GM12864 (cell line): ENCODE measurements at regions not wholly inside any gene's neighbourhood (a gene's known extent, or its start where the extent isn't known, plus 50 kb on each side); places are given as distances from the start of the nearest gene placed in this dataset.

ENCODE experiments used
- DNase-seq: peaks from one replicate; pipeline ENCODE4 v3.0.0-alpha.2; 2011; ENCODE audit warnings: low read depth
- H3K4me3 ChIP-seq: 2 replicates; pipeline ENCODE4 v1.5.1; 2011; ENCODE audit warnings: mild to moderate bottlenecking, low read depth, low read length, control low read depth
- TF ChIP-seq, protein P1 (sequence below): IDR thresholded peaks from 2 replicates; pipeline ENCODE4 v1.5.1; 2011; ENCODE audit warnings: low read depth, mild to moderate bottlenecking, moderate library complexity, low read length, control low read depth, inconsistent platforms; ENCODE audit errors: missing control alignments

DNA sequence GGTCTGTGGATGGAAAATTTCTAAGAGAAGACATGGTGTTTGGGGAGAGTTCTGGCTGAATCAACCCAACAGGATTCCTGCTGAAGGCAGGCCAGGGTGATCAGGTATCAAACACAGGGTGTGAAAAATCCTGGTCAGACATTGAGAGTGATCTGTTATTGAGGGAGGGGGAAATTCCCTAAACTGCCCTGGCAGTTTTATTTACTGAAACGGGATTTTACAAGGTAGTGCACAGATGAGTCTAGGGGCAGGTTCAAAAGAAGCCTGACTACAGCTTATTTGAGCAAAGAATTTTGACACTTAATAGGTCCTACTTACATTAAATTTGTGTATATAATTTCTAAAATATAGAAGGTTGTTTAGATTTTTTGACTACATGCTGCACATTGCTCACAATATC lies 569.4 kb upstream of the RGS18 start:
- no peak overlapping the region for H3K4me3 ChIP-seq
- DNase-seq, result no peak
- TF ChIP-seq, protein P1, sequence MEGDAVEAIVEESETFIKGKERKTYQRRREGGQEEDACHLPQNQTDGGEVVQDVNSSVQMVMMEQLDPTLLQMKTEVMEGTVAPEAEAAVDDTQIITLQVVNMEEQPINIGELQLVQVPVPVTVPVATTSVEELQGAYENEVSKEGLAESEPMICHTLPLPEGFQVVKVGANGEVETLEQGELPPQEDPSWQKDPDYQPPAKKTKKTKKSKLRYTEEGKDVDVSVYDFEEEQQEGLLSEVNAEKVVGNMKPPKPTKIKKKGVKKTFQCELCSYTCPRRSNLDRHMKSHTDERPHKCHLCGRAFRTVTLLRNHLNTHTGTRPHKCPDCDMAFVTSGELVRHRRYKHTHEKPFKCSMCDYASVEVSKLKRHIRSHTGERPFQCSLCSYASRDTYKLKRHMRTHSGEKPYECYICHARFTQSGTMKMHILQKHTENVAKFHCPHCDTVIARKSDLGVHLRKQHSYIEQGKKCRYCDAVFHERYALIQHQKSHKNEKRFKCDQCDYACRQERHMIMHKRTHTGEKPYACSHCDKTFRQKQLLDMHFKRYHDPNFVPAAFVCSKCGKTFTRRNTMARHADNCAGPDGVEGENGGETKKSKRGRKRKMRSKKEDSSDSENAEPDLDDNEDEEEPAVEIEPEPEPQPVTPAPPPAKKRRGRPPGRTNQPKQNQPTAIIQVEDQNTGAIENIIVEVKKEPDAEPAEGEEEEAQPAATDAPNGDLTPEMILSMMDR, result no peak

GRCh38 chr1:191589536-191589935 lies 568.7 kb upstream of the RGS18 start:
- no peak for DNase-seq
- H3K4me3 ChIP-seq, result no peak overlapping the region
- TF ChIP-seq, protein P1, result no peak

- no peak for DNase-seq
- TF ChIP-seq, protein P1, result no peak
- H3K4me3 ChIP-seq, result no peak overlapping the region
Measured at GRCh38 chr1:191590578-191590977, 567.7 kb upstream of the RGS18 start.

GRCh38 chr1:191592039-191592438 lies 566.2 kb upstream of the RGS18 start:
- TF ChIP-seq, protein P1, result no peak
- H3K4me3 ChIP-seq, result no peak overlapping the region
- DNase-seq, result no peak

DNA sequence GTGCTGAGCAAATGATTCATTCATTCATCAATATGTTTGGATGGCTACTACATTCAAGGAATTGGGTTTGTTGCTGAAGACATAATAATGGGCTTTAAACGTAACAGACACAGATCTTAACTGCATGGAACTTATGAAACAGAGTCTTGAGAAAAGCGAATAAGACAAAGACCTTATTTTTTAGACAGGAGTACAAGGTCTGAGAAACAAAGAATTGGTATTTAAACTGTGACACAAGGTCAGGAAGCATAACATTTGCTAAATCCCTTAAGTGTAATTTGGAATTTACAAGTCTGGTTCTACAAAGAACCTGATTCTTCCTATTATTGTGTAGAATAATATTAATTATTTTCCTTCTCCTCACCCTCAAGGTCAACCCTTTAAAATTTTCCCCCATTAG lies 565.4 kb upstream of the RGS18 start:
- DNase-seq, result no peak
- no peak overlapping the region for H3K4me3 ChIP-seq
- TF ChIP-seq, protein P1, result no peak

- TF ChIP-seq, protein P1, result no peak
- no peak overlapping the region for H3K4me3 ChIP-seq
- no peak for DNase-seq
Measured at GRCh38 chr1:191595170-191595569, 563.1 kb upstream of the RGS18 start.

DNA sequence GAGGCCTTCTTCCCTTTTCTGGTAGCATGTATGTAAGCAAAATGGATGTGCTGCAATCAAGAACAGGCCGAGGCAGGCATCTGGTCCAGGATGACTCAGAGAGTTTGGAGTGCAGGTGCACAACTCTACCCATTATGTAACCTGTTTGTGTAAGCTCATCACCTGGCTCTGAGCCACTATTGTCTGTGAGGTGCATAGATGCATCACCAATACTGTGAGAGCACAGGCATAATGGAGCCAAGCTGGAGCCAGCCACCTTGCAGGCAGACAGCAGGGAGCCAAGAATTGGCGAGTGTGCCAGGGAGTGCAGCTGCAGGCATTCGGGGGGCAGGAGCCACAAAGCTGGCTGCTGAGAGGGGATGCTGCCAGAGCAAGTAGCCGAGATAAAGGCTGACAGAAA lies 549.9 kb upstream of the RGS18 start:
- DNase-seq, result no peak
- H3K4me3 ChIP-seq, result no peak overlapping the region
- TF ChIP-seq, protein P1, result no peak
